Left cardiac atrium (tissue), 4 donors: ENCODE measurements at regions not wholly inside any gene's neighbourhood (a gene's known extent, or its start where the extent isn't known, plus 50 kb on each side); places are given as distances from the start of the nearest gene placed in this dataset.

Experiments
- ATAC-seq, 2 donors: fragments of 200-7000 bp; cut with Tn5 transposase; one replicate each; pipeline ENCODE4 v1.9.1; 2020; ENCODE audit warnings: mild to moderate bottlenecking in 2 of 2, moderate library complexity in 2 of 2
- DNase-seq: peaks from one replicate; pipeline ENCODE4 v3.0.0-alpha.2; 2020
- intact Hi-C, 2 donors: fragments of 100-400 bp; cut with DNase I; formaldehyde crosslinking; loops; one replicate each; pipeline versions ENCODE4 v1.14.1 to v1.15.1; 2022 to 2023
- donor health status: DM: no; HTN: yes; CAD: no.
- donor health status: DM: no; HTN: yes; CAD: no; lungs with severe emphysema.
- donor health status: DM: yes; HTN: yes; CAD: no.
- donor health status: Dilated cardiomyopathy.

- intact Hi-C loops, result no loop called here
- DNase-seq (no peak), ATAC-seq (no peak)
Observed at GRCh38 chr1:188355082-188355481, 1526.3 kb downstream of the PLA2G4A start.

DNA sequence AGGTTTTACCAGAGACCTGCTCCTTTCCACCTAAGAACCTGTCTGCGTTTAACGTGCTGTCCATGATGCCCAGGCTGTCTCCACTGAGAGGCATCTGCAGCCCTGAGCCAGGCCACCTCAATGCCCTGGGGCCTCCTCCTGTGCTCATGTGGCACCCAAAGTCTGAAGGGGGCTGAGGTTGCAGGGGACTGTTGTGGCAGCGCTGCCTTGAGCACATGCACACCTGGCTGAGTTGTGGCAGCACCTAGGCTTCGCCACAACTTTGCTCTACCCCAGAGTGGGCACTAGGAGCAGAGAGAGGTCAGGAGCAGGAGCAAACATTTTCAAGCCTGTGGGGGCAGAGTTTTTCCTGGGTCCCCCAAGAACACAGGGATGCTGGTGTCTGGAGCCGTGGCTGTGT is 1527.1 kb downstream of the PLA2G4A start:
- ATAC-seq, result no peak
- intact Hi-C loops, result no loop called here
- no peak for DNase-seq

DNA sequence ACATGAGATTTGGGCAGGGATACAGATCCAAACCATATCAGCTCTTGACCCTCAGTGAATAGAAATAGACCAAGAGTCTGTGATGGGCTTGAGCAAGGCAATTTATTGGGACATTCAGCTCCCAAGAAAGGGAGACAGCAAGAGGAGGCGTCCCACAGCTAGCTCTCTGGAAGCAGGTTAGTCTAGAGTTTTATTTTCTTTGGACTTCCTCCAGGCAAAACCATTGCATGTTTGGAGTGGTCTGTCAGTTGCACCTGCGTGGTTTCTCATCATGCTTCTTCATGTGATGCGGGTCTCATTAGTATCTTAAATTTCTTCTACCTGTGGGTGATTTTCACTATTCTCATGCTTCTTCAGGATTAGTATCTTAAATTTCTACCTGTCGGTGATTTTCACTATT is 1530.6 kb downstream of the PLA2G4A start:
- no peak for DNase-seq

GRCh38 chr1:188363943-188364342 is 1535.2 kb downstream of the PLA2G4A start:
- intact Hi-C loops, result no loop called here

More for the DNA sequence above, 1530.6 kb downstream of the PLA2G4A start:
- no peak for ATAC-seq
- intact Hi-C loops, result no loop called here

DNA sequence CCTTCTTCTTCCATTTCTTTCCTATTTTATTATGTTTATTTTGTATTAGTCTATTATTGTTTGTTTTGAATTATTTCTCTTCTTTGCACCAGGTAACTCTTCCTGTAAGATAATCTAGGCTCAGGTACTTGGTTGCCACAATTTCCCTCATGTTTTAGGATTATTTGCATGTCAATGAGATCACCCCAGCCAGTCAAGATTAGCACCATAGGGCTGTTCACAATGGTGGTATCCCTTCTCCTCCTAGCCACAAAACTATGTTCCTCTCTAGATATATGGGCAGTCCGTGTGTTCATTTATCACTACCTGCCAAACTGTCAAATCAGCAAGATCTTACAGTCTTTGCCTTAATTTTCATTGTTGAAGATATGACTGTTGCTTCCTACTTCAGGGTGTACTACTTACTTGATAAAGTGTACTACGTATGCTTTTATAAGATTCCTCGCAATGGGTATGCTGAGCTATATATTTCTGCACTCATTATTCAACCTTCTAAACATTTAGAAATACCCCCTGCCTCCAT is 1536.2 kb downstream of the PLA2G4A start:
- intact Hi-C loops, result no loop called here
- ATAC-seq, result no peak

More at GRCh38 chr1:188363943-188364342, 1535.2 kb downstream of the PLA2G4A start:
- DNase-seq (no peak), ATAC-seq (no peak)

GRCh38 chr1:188365874-188366273 is 1537.1 kb downstream of the PLA2G4A start:
- intact Hi-C loops, result no loop called here
- ATAC-seq (no peak), DNase-seq (no peak)

More for the DNA sequence above, 1536.2 kb downstream of the PLA2G4A start:
- DNase-seq, result no peak

GRCh38 chr1:188367661-188368060 is 1538.9 kb downstream of the PLA2G4A start:
- no peak for ATAC-seq
- intact Hi-C loops, result no loop called here
- no peak for DNase-seq

DNA sequence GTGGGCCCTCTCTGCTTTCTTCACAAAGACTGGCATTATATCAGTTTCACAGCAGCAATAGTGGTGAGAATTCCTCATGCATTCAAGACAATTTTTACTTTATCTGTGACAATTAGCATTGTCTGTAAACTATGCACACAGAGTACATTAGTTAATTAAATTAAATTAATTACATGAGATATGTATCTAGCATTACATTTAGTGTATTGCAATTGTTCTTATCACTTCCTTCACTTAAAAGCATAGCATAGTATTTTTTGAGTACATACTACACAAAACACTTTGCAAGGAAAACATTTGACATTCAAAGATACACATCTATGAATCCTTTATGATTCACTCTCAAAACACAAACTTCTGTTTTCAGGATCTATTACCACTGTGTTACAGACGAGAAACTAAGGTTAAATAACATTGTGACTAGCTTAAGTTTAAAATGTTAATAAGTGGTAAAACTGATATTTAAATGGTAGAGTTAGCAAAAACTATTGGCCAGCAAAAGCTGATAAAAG is 1542.6 kb downstream of the PLA2G4A start:
- DNase-seq (no peak), ATAC-seq (no peak)
- intact Hi-C loops, result no loop called here

GRCh38 chr1:188372821-188373220 is 1544.1 kb downstream of the PLA2G4A start:
- ATAC-seq (no peak), DNase-seq (no peak)
- intact Hi-C loops, result no loop called here

- intact Hi-C loops, result no loop called here
- ATAC-seq (no peak), DNase-seq (no peak)
Observed at GRCh38 chr1:188382851-188383250, 1554.1 kb downstream of the PLA2G4A start.

- ATAC-seq, result no peak
- no peak for DNase-seq
- intact Hi-C loops, result no loop called here
Observed at GRCh38 chr1:188386161-188386560, 1557.4 kb downstream of the PLA2G4A start.

GRCh38 chr1:188386666-188387065 is 1557.9 kb downstream of the PLA2G4A start:
- DNase-seq (no peak), ATAC-seq (no peak)
- intact Hi-C loops, result no loop called here

DNA sequence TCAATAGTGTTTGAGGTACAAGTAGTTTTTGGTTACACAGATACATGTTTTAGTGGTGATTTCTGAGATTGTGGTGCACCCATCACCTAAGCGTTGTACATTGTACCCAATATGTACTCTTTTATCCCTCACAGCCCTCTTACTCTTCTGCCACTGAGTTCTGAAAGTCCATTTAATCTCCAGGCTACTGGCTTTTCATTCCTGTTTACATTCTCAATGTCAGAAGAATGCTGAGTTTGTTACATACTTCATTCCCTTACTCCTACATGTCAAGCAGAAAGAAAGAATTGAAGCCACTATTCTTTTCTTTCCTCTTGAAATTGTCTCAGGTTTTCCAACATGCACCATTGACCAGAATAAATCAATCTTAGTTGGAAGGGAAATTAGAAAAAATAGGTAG is 1565.9 kb downstream of the PLA2G4A start:
- ATAC-seq (no peak), DNase-seq (no peak)
- intact Hi-C loops, result no loop called here

GRCh38 chr1:188397521-188397920 is 1568.8 kb downstream of the PLA2G4A start:
- intact Hi-C loops, result no loop called here
- no peak for DNase-seq
- no peak for ATAC-seq

- intact Hi-C loops, result no loop called here
- DNase-seq (no peak), ATAC-seq (no peak)
Observed at GRCh38 chr1:188402986-188403385, 1574.2 kb downstream of the PLA2G4A start.

DNA sequence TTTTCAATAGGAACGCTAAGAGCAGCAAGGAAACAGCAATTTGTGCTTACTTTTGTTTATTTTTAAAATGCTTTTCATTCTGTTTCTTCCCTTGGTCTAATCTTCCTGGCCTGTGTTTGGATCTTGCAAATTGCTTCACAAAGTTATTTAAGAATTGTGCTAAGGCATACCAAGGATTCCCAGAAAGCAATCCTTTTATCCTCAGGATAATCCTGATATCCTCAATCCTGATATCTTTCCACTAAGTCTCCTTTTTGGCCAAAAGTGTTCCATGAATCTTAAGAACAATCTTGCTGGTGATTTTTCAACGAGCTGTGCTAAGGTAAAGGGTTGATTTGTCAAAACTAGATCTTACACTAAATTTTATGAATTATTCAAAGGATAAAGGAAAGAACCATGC is 1577.9 kb downstream of the PLA2G4A start:
- intact Hi-C loops, result no loop called here
- ATAC-seq, result no peak

GRCh38 chr1:188420177-188420576 is 1591.4 kb downstream of the PLA2G4A start:
- intact Hi-C loops, result no loop called here
- no peak for DNase-seq
- no peak for ATAC-seq

More for the DNA sequence above, 1577.9 kb downstream of the PLA2G4A start:
- no peak for DNase-seq

DNA sequence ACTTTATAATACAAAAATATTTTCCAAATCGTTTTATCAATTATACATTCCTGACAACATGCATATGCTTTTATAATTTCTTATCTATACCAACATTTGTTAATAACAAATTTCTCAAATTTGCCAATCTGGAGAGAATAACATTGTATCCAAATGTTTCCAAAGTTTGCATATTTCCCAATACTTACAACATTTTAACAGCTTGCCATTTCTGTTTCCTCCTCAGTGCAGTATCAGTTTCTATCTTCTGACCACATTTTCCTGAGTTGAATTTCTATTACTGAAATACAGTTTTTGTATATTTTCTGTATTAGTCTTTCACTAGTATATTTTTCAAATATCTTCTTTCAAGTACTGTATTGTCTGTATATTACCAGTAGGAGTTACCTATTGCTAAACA is 1594.3 kb downstream of the PLA2G4A start:
- intact Hi-C loops, result no loop called here
- ATAC-seq (no peak), DNase-seq (no peak)

GRCh38 chr1:188424176-188424575 is 1595.4 kb downstream of the PLA2G4A start:
- no peak for DNase-seq
- no peak for ATAC-seq
- intact Hi-C loops, result no loop called here

DNA sequence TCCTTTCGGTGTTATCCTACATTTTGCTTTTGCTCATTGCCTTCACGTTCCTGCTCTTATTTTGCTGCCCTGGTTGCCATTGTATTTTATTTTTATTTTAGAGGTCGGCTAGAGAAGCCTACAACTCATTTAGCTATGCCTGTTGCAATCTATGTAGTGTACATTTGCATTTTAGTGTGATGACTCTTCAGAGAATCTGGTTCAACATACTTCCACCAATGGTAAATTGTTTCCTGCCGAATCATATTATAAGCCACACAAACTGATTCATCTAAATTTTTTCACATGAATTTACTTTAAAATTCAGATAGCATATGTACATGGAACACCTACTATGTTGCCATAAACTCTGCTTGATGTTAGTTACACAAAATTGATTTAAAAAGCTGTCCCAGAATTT is 1596.9 kb downstream of the PLA2G4A start:
- intact Hi-C loops, result no loop called here
- DNase-seq, result no peak
- no peak for ATAC-seq

GRCh38 chr1:188426561-188426960 is 1597.8 kb downstream of the PLA2G4A start:
- DNase-seq (no peak), ATAC-seq (no peak)
- intact Hi-C loops, result no loop called here

DNA sequence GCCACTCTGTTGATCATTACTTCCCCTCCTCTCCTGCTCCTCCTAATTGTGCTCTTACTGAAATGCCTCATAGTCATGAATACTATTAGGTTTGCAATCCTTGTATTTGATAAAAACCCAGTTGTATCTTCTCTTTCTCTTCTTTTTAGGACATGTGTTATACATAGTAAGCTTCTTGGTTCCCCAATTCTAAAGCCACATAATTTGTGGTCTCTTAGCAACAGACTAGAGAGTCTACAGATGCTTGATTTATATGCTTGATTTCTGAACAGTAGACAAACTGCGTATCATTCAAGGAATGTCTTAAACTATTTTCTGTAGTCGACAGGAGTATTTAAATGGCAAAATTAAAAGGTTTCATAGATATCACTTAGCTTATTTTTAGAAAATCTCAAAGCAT is 1598.9 kb downstream of the PLA2G4A start:
- no peak for ATAC-seq
- DNase-seq, result no peak
- intact Hi-C loops, result no loop called here
